Stimulated activated memory B cell treated with anti-CD40 and anti-IgM and Interleukin-4, amounts not matched to agents 10 μg/mL and 1 μg/mL and 100 μg/mL, for 72 hours (primary cell): ENCODE measurements at regions not wholly inside any gene's neighbourhood (a gene's known extent, or its start where the extent isn't known, plus 50 kb on each side); places are given as distances from the start of the nearest gene placed in this dataset.

Source experiments
- ATAC-seq: fragments of 150-1000 bp; cut with Tn5 transposase; 2 replicates; pipeline ENCODE4 v1.10.0; 2021
- H3K27ac Mint-ChIP-seq: one replicate; pipeline ENCODE4 v1.8.0; 2022; ENCODE audit warnings: mild to moderate bottlenecking, mixed read lengths
- H3K27me3 Mint-ChIP-seq: one replicate; pipeline ENCODE4 v1.8.0; 2022; ENCODE audit warnings: mixed read lengths
- H3K36me3 Mint-ChIP-seq: one replicate; pipeline ENCODE4 v1.8.0; 2022; ENCODE audit warnings: mixed read lengths
- H3K4me1 Mint-ChIP-seq: one replicate; pipeline ENCODE4 v1.8.0; 2022; ENCODE audit warnings: mixed read lengths
- H3K4me3 Mint-ChIP-seq: one replicate; pipeline ENCODE4 v1.8.0; 2022; ENCODE audit warnings: mild to moderate bottlenecking, moderate library complexity, mixed read lengths
- H3K9me3 Mint-ChIP-seq: one replicate; pipeline ENCODE4 v1.8.0; 2022; ENCODE audit warnings: mixed read lengths

- H3K9me3 Mint-ChIP-seq, result peaks cover 4% of the 10 kb centered on the region
- peaks cover 33% of the 10 kb centered on the region for H3K36me3 Mint-ChIP-seq
- no peaks in the 10 kb centered on the region for H3K27me3 Mint-ChIP-seq
- no peak overlapping the region for H3K4me3 Mint-ChIP-seq
- ATAC-seq, result no peak
- H3K27ac Mint-ChIP-seq, result no peak overlapping the region
- no peaks in the 10 kb centered on the region for H3K4me1 Mint-ChIP-seq
These were observed 53.2 kb upstream of the TFEC start for GRCh38 chr7:116083796-116084195.

GRCh38 chr7:116086547-116087045 is 56.0 kb upstream of the TFEC start:
- no peak for ATAC-seq
- H3K4me3 Mint-ChIP-seq, result no peak overlapping the region
- no peak overlapping the region for H3K27ac Mint-ChIP-seq
- no peaks in the 10 kb centered on the region for H3K9me3 Mint-ChIP-seq
- peaks cover 12% of the 10 kb centered on the region for H3K36me3 Mint-ChIP-seq
- no peaks in the 10 kb centered on the region for H3K4me1 Mint-ChIP-seq
- H3K27me3 Mint-ChIP-seq, result no peaks in the 10 kb centered on the region

- Mint-ChIP-seq H3K27ac (no peak overlapping the region), H3K27me3 (no peaks in the 10 kb centered on the region), H3K4me3 (no peak overlapping the region), H3K36me3 (peaks cover 6% of the 10 kb centered on the region), H3K4me1 (no peaks in the 10 kb centered on the region), H3K9me3 (no peaks in the 10 kb centered on the region)
- no peak for ATAC-seq
These were observed 56.7 kb upstream of the TFEC start for GRCh38 chr7:116087291-116087690.

- Mint-ChIP-seq H3K4me1 (no peaks in the 10 kb centered on the region), H3K27me3 (no peaks in the 10 kb centered on the region), H3K36me3 (peaks cover 6% of the 10 kb centered on the region), H3K27ac (no peak overlapping the region), H3K9me3 (no peaks in the 10 kb centered on the region), H3K4me3 (no peak overlapping the region)
- no peak for ATAC-seq
These were observed 57.4 kb upstream of the TFEC start for GRCh38 chr7:116087984-116088383.

GRCh38 chr7:116089293-116089692 is 58.7 kb upstream of the TFEC start:
- Mint-ChIP-seq H3K36me3 (peaks cover 14% of the 10 kb centered on the region), H3K27ac (no peak overlapping the region)

GRCh38 chr7:116093516-116094301 is 63.1 kb upstream of the TFEC start:
- Mint-ChIP-seq H3K4me3 (no peak overlapping the region), H3K36me3 (peaks cover 34% of the 10 kb centered on the region), H3K27me3 (no peaks in the 10 kb centered on the region), H3K27ac (no peak overlapping the region), H3K9me3 (no peaks in the 10 kb centered on the region), H3K4me1 (peaks cover 14% of the 10 kb centered on the region)
- ATAC-seq, result no peak

More at GRCh38 chr7:116089293-116089692, 58.7 kb upstream of the TFEC start:
- no peak overlapping the region for H3K4me3 Mint-ChIP-seq
- H3K9me3 Mint-ChIP-seq, result no peaks in the 10 kb centered on the region
- no peaks in the 10 kb centered on the region for H3K27me3 Mint-ChIP-seq
- no peaks in the 10 kb centered on the region for H3K4me1 Mint-ChIP-seq
- ATAC-seq, result no peak

GRCh38 chr7:116095396-116095795 is 64.8 kb upstream of the TFEC start:
- Mint-ChIP-seq H3K27me3 (no peaks in the 10 kb centered on the region), H3K27ac (no peak overlapping the region), H3K4me1 (peaks cover 14% of the 10 kb centered on the region), H3K36me3 (peaks cover 29% of the 10 kb centered on the region), H3K9me3 (no peaks in the 10 kb centered on the region), H3K4me3 (no peak overlapping the region)
- ATAC-seq, result no peak

- Mint-ChIP-seq H3K4me1 (peaks cover 14% of the 10 kb centered on the region), H3K4me3 (no peak overlapping the region), H3K27me3 (no peaks in the 10 kb centered on the region), H3K9me3 (no peaks in the 10 kb centered on the region), H3K36me3 (peaks cover 45% of the 10 kb centered on the region), H3K27ac (no peak overlapping the region)
- no peak for ATAC-seq
These were observed 66.9 kb upstream of the TFEC start for GRCh38 chr7:116097365-116098009.

GRCh38 chr7:116098175-116098574 is 67.6 kb upstream of the TFEC start:
- peaks cover 14% of the 10 kb centered on the region for H3K4me1 Mint-ChIP-seq
- no peaks in the 10 kb centered on the region for H3K9me3 Mint-ChIP-seq
- no peak for ATAC-seq
- H3K27me3 Mint-ChIP-seq, result no peaks in the 10 kb centered on the region
- H3K36me3 Mint-ChIP-seq, result peaks cover 50% of the 10 kb centered on the region
- H3K27ac Mint-ChIP-seq, result no peak overlapping the region
- H3K4me3 Mint-ChIP-seq, result no peak overlapping the region

- peaks cover 11% of the 10 kb centered on the region for H3K4me1 Mint-ChIP-seq
- peaks cover 41% of the 10 kb centered on the region for H3K36me3 Mint-ChIP-seq
These were observed 70.1 kb upstream of the TFEC start for GRCh38 chr7:116100626-116101025.

GRCh38 chr7:116101704-116102103 is 71.1 kb upstream of the TFEC start:
- H3K36me3 Mint-ChIP-seq, result peaks cover 30% of the 10 kb centered on the region
- no peak overlapping the region for H3K27ac Mint-ChIP-seq
- no peaks in the 10 kb centered on the region for H3K9me3 Mint-ChIP-seq

More at GRCh38 chr7:116100626-116101025, 70.1 kb upstream of the TFEC start:
- Mint-ChIP-seq H3K27ac (no peak overlapping the region), H3K4me3 (no peak overlapping the region), H3K9me3 (no peaks in the 10 kb centered on the region), H3K27me3 (no peaks in the 10 kb centered on the region)
- no peak for ATAC-seq

GRCh38 chr7:116111475-116111874 is 80.9 kb upstream of the TFEC start:
- Mint-ChIP-seq H3K36me3 (peaks cover 19% of the 10 kb centered on the region), H3K4me1 (peaks cover 8% of the 10 kb centered on the region), H3K4me3 (no peak overlapping the region), H3K27ac (no peak overlapping the region), H3K27me3 (no peaks in the 10 kb centered on the region), H3K9me3 (peaks cover 3% of the 10 kb centered on the region)
- no peak for ATAC-seq

More at GRCh38 chr7:116101704-116102103, 71.1 kb upstream of the TFEC start:
- Mint-ChIP-seq H3K4me3 (no peak overlapping the region), H3K4me1 (peaks cover 7% of the 10 kb centered on the region), H3K27me3 (no peaks in the 10 kb centered on the region)
- ATAC-seq, result no peak

GRCh38 chr7:116113310-116113709 is 82.7 kb upstream of the TFEC start:
- Mint-ChIP-seq H3K27me3 (no peaks in the 10 kb centered on the region), H3K4me3 (no peak overlapping the region), H3K36me3 (peaks cover 19% of the 10 kb centered on the region), H3K4me1 (peaks cover 8% of the 10 kb centered on the region), H3K27ac (no peak overlapping the region), H3K9me3 (peaks cover 3% of the 10 kb centered on the region)
- no peak for ATAC-seq

GRCh38 chr7:116120839-116121238 is 89.5 kb upstream of the TES start:
- Mint-ChIP-seq H3K27ac (no peak overlapping the region), H3K4me1 (no peaks in the 10 kb centered on the region)

GRCh38 chr7:116122972-116123595 is 87.3 kb upstream of the TES start:
- peaks cover 10% of the 10 kb centered on the region for H3K36me3 Mint-ChIP-seq
- H3K27me3 Mint-ChIP-seq, result no peaks in the 10 kb centered on the region
- no peak for ATAC-seq
- H3K4me1 Mint-ChIP-seq, result no peaks in the 10 kb centered on the region
- no peak overlapping the region for H3K4me3 Mint-ChIP-seq
- no peak overlapping the region for H3K27ac Mint-ChIP-seq
- peaks cover 3% of the 10 kb centered on the region for H3K9me3 Mint-ChIP-seq

More at GRCh38 chr7:116120839-116121238, 89.5 kb upstream of the TES start:
- H3K4me3 Mint-ChIP-seq, result no peak overlapping the region
- no peak for ATAC-seq
- no peaks in the 10 kb centered on the region for H3K36me3 Mint-ChIP-seq
- H3K27me3 Mint-ChIP-seq, result no peaks in the 10 kb centered on the region
- no peaks in the 10 kb centered on the region for H3K9me3 Mint-ChIP-seq
